ENCODE measurements at regions not wholly inside any gene's neighbourhood (a gene's known extent, or its start where the extent isn't known, plus 50 kb on each side); places are given as distances from the start of the nearest gene placed in this dataset.

DNA sequence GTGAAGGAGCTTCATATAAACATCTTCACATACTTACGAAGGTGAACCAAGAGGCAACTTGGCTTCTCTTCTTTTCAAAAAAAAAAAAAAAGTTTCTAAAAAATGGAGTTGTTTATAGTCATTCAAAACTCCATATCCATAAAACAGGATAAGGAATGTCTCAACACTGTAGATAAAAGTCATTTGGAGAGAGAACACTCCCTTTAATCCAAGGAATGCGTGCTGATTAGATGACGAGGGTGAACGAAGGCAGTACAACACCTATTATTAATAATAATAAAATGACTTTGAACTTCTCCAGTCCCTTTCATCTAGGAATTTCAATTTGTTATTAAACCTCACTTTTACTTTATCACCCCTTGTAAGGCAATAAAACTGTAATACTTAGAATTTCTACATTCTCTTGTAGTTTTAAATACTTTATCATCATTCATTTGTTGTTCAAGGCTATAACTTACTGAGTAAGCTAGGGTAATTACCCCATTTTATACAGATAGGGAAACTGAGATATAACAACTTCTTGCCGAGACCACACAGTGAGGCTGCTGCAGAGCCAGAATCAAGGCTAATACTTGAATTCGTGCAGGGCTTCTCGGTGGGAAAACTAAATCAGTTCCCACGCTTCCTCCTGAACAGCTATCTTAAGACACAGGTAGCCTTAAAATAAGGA, 377.1 kb downstream of the EFNA5 start:
- TF ChIP-seq, protein P1, sequence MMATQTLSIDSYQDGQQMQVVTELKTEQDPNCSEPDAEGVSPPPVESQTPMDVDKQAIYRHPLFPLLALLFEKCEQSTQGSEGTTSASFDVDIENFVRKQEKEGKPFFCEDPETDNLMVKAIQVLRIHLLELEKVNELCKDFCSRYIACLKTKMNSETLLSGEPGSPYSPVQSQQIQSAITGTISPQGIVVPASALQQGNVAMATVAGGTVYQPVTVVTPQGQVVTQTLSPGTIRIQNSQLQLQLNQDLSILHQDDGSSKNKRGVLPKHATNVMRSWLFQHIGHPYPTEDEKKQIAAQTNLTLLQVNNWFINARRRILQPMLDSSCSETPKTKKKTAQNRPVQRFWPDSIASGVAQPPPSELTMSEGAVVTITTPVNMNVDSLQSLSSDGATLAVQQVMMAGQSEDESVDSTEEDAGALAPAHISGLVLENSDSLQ (IDR thresholded peaks at IDR 0.05) = no peak
- no peak for TF ChIP-seq HDGF (IDR thresholded peaks at IDR 0.05; ENCODE audit: borderline replicate concordance)
- TF ChIP-seq FOXK2 (IDR thresholded peaks at IDR 0.05) = no peak

Measured in HEK293T (cell line).